Upper lobe of left lung (tissue), 6 donors: ENCODE measurements at regions not wholly inside any gene's neighbourhood (a gene's known extent, or its start where the extent isn't known, plus 50 kb on each side); places are given as distances from the start of the nearest gene placed in this dataset.
A peak's percentile ranks its signal among the peaks of the same experiment; 100 is the strongest.

Experiments used
- ATAC-seq, 2 donors: fragments of 200-7000 bp; cut with Tn5 transposase; one replicate each; pipeline ENCODE4 v1.9.1; 2022; ENCODE audit warnings: mild to moderate bottlenecking in 2 of 2, moderate library complexity in 2 of 2; ENCODE audit not compliant: low FRiP score in 2 of 2
- DNase-seq, 2 donors: peaks; one replicate each; pipeline ENCODE4 v3.0.0-alpha.2; 2019 to 2020
- H3K27ac ChIP-seq, 4 donors: fragments of 200-600 bp; sonication (generic); one replicate each; pipeline ENCODE4 v1.5.1; 2016 to 2019
- H3K27me3 ChIP-seq, 4 donors: fragments of 200-600 bp; sonication (generic); one replicate each; pipeline ENCODE4 v1.5.1; 2017 to 2019
- H3K36me3 ChIP-seq, 4 donors: fragments of 200-600 bp; sonication (generic); one replicate each; pipeline ENCODE4 v1.5.1; 2016 to 2019
- H3K4me1 ChIP-seq, 4 donors: fragments of 200-600 bp; sonication (generic); one replicate each; pipeline ENCODE4 v1.5.1; 2018 to 2019
- H3K4me3 ChIP-seq, 4 donors: fragments of 200-600 bp; sonication (generic); one replicate each; pipeline ENCODE4 v1.5.1; 2017 to 2019; ENCODE audit warnings: mild to moderate bottlenecking in 2 of 4, moderate library complexity in 1 of 4
- H3K9me3 ChIP-seq, 4 donors: fragments of 200-600 bp; sonication (generic); one replicate each; pipeline ENCODE4 v1.5.1; 2018 to 2019
- CTCF ChIP-seq, 6 experiments: fragments of 450-650 bp in 4 of 6; fragments of 200-600 bp in 2 of 6; sonication (generic) in 2 of 6; IDR thresholded peaks; one replicate each; pipeline ENCODE4 v1.5.1; 2016 to 2019; ENCODE audit warnings: antibody characterized with exemption in 6 of 6
- EP300 ChIP-seq, 4 donors: sonication (generic); formaldehyde crosslinking; IDR thresholded peaks; one replicate each; pipeline ENCODE4 v1.5.1; 2017; ENCODE audit warnings: antibody characterized with exemption in 4 of 4, control low read depth in 2 of 4
- POLR2A ChIP-seq, 4 donors: fragments of 450-650 bp; IDR thresholded peaks; one replicate each; pipeline ENCODE4 v1.5.1; 2016 to 2017; ENCODE audit warnings: antibody characterized with exemption in 4 of 4, mild to moderate bottlenecking in 2 of 4
- POLR2AphosphoS5 ChIP-seq, 2 donors: sonication (generic); formaldehyde crosslinking; IDR thresholded peaks; one replicate each; pipeline ENCODE4 v1.5.1; 2017; ENCODE audit warnings: antibody characterized with exemption in 2 of 2
- WGBS, 2 donors: methylation state at CpG; one replicate each; pipeline ENCODE4 v1.1.5; 2017 to 2018; 5-methylcytosine and 5-hydroxymethylcytosine counted together
- donor health status: DM: no; HTN: no; CAD: no; lungs with moderate emphysema.
- donor health status: DM: no; HTN: yes; CAD: no; lungs with severe emphysema.

- H3K27me3 ChIP-seq = no peaks in the 10 kb centered on the region
- WGBS, 2 donors = 84 to 85% methylated on average over 4 to 8 of the region's 8 CpGs
- ATAC-seq = no peak
Observed at GRCh38 chr12:130083734-130084133, 78.5 kb upstream of the FZD10 start.

GRCh38 chr12:130084359-130084758, 77.9 kb upstream of the FZD10 start:
- H3K27ac ChIP-seq = peak overlapping the region in 3 of 4 donors; percentile 73 to 88 (median 83)
- WGBS, 2 donors = 51 to 52% methylated on average over 8 of the region's 8 CpGs

More at GRCh38 chr12:130083734-130084133, 78.5 kb upstream of the FZD10 start:
- TF ChIP-seq POLR2A (IDR thresholded peaks at IDR 0.05) = no peak
- TF ChIP-seq EP300 (IDR thresholded peaks at IDR 0.05) = no peak
- TF ChIP-seq POLR2AphosphoS5 (IDR thresholded peaks at IDR 0.05) = no peak
- TF ChIP-seq CTCF (IDR thresholded peaks at IDR 0.05) = no peak
- no peaks in the 10 kb centered on the region for H3K9me3 ChIP-seq
- H3K27ac ChIP-seq = peak overlapping the region; percentile 27 to 83 (median 60)
- H3K4me3 ChIP-seq = no peak overlapping the region
- H3K4me1 ChIP-seq = peaks cover 12 to 29% (median 20%) of the 10 kb centered on the region in 4 donors
- DNase-seq = no peak
- no peaks in the 10 kb centered on the region for H3K36me3 ChIP-seq

GRCh38 chr12:130086248-130086647, 76.0 kb upstream of the FZD10 start:
- DNase-seq = no peak
- no peak overlapping the region for H3K4me3 ChIP-seq
- peak overlapping the region; percentile 56 to 88 (median 78) for H3K27ac ChIP-seq
- no peaks in the 10 kb centered on the region for H3K36me3 ChIP-seq
- H3K9me3 ChIP-seq = no peaks in the 10 kb centered on the region
- H3K4me1 ChIP-seq = peaks cover 12 to 29% (median 20%) of the 10 kb centered on the region in 4 donors
- 11 to 17% methylated on average over 11 of the region's 11 CpGs for WGBS, 2 donors
- TF ChIP-seq EP300 (IDR thresholded peaks at IDR 0.05) (peak in 2 of 4 donors; percentile 44 to 59), POLR2AphosphoS5 (IDR thresholded peaks at IDR 0.05) (peak in 1 of 2 donors; percentile 63), CTCF (IDR thresholded peaks at IDR 0.05) (no peak)
- no peaks in the 10 kb centered on the region for H3K27me3 ChIP-seq
- no peak for ATAC-seq

More at GRCh38 chr12:130084359-130084758, 77.9 kb upstream of the FZD10 start:
- H3K27me3 ChIP-seq = no peaks in the 10 kb centered on the region
- ATAC-seq (no peak), DNase-seq (no peak)
- no peaks in the 10 kb centered on the region for H3K9me3 ChIP-seq
- peaks cover 12 to 29% (median 20%) of the 10 kb centered on the region in 4 donors for H3K4me1 ChIP-seq
- H3K36me3 ChIP-seq = no peaks in the 10 kb centered on the region
- H3K4me3 ChIP-seq = no peak overlapping the region
- TF ChIP-seq POLR2AphosphoS5 (IDR thresholded peaks at IDR 0.05) (peak in 1 of 2 donors; percentile 71), POLR2A (IDR thresholded peaks at IDR 0.05) (no peak)

- TF ChIP-seq POLR2AphosphoS5 (IDR thresholded peaks at IDR 0.05) = no peak
- TF ChIP-seq EP300 (IDR thresholded peaks at IDR 0.05) = no peak
- no peak for TF ChIP-seq CTCF (IDR thresholded peaks at IDR 0.05)
- no peak for TF ChIP-seq POLR2A (IDR thresholded peaks at IDR 0.05)
- Histone ChIP-seq H3K4me3 (no peak overlapping the region), H3K4me1 (peaks cover 12 to 29% (median 20%) of the 10 kb centered on the region in 4 donors), H3K27ac (peak overlapping the region; percentile 58 to 88 (median 78)), H3K27me3 (no peaks in the 10 kb centered on the region), H3K36me3 (no peaks in the 10 kb centered on the region), H3K9me3 (no peaks in the 10 kb centered on the region)
- no peak for DNase-seq
- ATAC-seq = no peak
- WGBS, 2 donors = 18 to 23% methylated on average over 8 of the region's 8 CpGs
Observed at GRCh38 chr12:130086797-130087196, 75.5 kb upstream of the FZD10 start.

GRCh38 chr12:130087222-130087621, 75.0 kb upstream of the FZD10 start:
- Histone ChIP-seq H3K27ac (peak overlapping the region; percentile 58 to 88 (median 78)), H3K9me3 (no peaks in the 10 kb centered on the region), H3K4me3 (no peak overlapping the region), H3K36me3 (no peaks in the 10 kb centered on the region), H3K4me1 (peaks cover 12 to 29% (median 20%) of the 10 kb centered on the region in 4 donors), H3K27me3 (no peaks in the 10 kb centered on the region)
- 48 to 61% methylated on average over 7 to 11 of the region's 11 CpGs for WGBS, 2 donors
- no peak for ATAC-seq
- no peak for TF ChIP-seq EP300 (IDR thresholded peaks at IDR 0.05)
- TF ChIP-seq POLR2AphosphoS5 (IDR thresholded peaks at IDR 0.05) = no peak
- TF ChIP-seq CTCF (IDR thresholded peaks at IDR 0.05) = no peak
- no peak for TF ChIP-seq POLR2A (IDR thresholded peaks at IDR 0.05)
- DNase-seq = no peak
